ENCODE measurements at regions not wholly inside any gene's neighbourhood (a gene's known extent, or its start where the extent isn't known, plus 50 kb on each side); places are given as distances from the start of the nearest gene placed in this dataset.

DNA sequence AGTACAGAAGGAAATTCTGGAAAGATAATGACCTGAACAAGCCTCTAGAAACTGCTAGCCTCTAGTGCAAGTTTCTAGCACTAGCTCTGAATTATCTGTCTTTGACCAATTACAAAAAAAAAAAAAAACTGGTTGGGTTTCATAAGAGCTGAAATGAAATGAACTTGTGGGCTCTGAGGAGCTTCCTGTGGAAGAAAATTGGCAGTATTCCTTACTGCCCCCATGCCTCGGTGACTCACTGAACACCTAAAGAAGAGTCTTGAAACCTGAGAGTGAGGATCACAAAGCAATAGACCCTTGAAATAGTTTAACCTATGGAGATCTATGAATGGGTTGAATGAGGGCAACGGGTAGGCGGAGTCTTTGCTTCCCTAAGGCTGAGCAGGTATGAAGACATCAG is 263.6 kb upstream of the RASA1 start:
- Histone ChIP-seq H3K36me3 (ENCODE audit: control insufficient read depth, insufficient read depth, low read length) (no peaks in the 10 kb centered on the region), H3K27ac (ENCODE audit: low read depth, low read length, severe bottlenecking) (no peak overlapping the region), H3K4me1 (ENCODE audit: control insufficient read depth, insufficient read depth, low read length, poor library complexity, severe bottlenecking) (no peaks in the 10 kb centered on the region), H3K4me3 (ENCODE audit: extremely low read depth, insufficient read depth, low read length, poor library complexity, severe bottlenecking) (no peak overlapping the region), H3K9me3 (ENCODE audit: control insufficient read depth, low read length) (no peaks in the 10 kb centered on the region)
- WGBS, 2 experiments (ENCODE audit: insufficient coverage in 2 of 2) = 100% methylated on average over 2 of the region's 3 CpGs; no CpG with 5 or more reads in 1 of the 2 experiments

DNA sequence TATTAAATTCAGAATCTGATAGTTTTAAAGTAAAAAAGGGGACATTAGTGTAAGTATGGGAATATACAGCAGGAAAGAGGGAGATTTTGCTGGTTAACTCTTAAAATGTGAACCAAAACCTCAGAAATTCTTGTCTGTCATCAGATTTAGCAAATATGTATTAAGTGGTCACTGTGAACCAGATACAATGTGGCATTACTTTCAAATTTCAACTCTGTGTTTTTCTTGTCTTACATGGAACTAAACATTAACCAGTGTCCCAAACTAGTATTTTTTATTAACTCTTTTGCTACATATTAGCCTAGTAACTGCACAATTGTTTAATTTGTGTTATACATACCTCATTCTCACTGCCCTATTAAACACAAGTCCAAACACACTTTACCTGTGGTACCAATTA is 259.9 kb upstream of the RASA1 start:
- H3K27ac ChIP-seq (ENCODE audit: low read depth, low read length, severe bottlenecking) = no peak overlapping the region
- no peaks in the 10 kb centered on the region for H3K9me3 ChIP-seq (ENCODE audit: control insufficient read depth, low read length)
- H3K36me3 ChIP-seq (ENCODE audit: control insufficient read depth, insufficient read depth, low read length) = no peaks in the 10 kb centered on the region
- no peak overlapping the region for H3K4me3 ChIP-seq (ENCODE audit: extremely low read depth, insufficient read depth, low read length, poor library complexity, severe bottlenecking)
- H3K4me1 ChIP-seq (ENCODE audit: control insufficient read depth, insufficient read depth, low read length, poor library complexity, severe bottlenecking) = no peaks in the 10 kb centered on the region

DNA sequence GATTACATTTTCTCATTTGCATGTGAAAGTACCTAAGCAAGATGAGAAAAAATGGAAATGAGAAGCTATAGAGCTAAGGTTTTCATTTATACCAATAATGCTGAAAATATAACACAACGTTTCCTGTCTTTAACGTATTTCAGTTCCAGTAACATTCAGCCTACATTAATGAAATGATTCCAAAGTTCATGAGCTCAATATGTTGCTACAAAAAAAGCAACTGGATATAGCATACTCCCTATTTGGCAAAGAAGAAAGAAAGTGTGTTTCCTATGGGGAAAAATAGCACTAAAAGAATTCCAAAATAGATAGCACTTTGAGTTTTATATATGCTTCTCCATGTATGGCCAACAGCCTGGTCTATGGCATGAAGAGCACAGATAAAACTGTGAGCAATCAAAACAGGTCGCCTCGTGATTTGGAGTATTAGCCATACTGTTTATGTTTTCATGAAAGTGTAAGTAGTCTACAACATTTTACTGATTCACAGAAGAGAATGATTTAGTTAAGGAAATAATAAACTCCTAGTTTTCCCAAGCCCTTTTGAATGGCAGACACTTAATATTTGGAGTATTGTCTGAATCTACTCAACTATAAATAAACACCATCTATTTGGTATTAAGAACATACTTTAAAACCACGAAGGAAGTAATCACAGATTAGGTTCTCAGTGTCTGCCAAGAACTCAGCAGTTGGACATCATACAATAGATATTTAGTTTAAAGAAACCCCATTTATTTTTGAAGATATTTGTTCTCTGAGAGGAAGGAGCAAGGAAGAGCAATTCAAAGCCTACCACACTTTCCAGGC is 258.7 kb upstream of the RASA1 start:
- Histone ChIP-seq H3K36me3 (ENCODE audit: control insufficient read depth, insufficient read depth, low read length) (no peaks in the 10 kb centered on the region), H3K4me1 (ENCODE audit: control insufficient read depth, insufficient read depth, low read length, poor library complexity, severe bottlenecking) (no peaks in the 10 kb centered on the region), H3K4me3 (ENCODE audit: extremely low read depth, insufficient read depth, low read length, poor library complexity, severe bottlenecking) (no peak overlapping the region), H3K9me3 (ENCODE audit: control insufficient read depth, low read length) (no peaks in the 10 kb centered on the region), H3K27ac (ENCODE audit: low read depth, low read length, severe bottlenecking) (no peak overlapping the region)
- 100% methylated on average over 2 of the region's 5 CpGs; no CpG with 5 or more reads in 1 of the 2 experiments for WGBS, 2 experiments (ENCODE audit: insufficient coverage in 2 of 2)

DNA sequence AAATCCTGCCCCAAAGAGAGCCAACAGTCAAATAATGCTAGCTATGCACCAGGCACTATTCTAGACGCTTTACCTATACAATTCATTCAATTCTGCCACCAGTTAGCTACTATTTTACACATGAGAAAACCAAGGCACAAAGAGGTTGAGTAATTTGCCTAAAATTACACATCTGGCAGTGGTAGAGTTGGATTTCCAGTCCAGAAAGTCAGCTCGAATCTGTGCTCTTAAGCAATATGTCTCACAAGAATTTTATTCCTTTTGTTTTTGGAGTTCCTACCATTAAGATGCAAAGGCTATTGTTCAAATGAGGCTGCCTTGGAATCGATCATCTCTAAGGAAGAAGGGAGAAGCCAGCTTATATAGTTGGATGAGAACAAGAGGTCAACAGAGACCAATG is 256.9 kb upstream of the RASA1 start:
- no peak overlapping the region for H3K27ac ChIP-seq (ENCODE audit: low read depth, low read length, severe bottlenecking)
- no peaks in the 10 kb centered on the region for H3K4me1 ChIP-seq (ENCODE audit: control insufficient read depth, insufficient read depth, low read length, poor library complexity, severe bottlenecking)
- WGBS, 2 experiments (ENCODE audit: insufficient coverage in 2 of 2) = 67 to 80% methylated on average over 2 to 3 of the region's 3 CpGs
- H3K9me3 ChIP-seq (ENCODE audit: control insufficient read depth, low read length) = no peaks in the 10 kb centered on the region
- H3K4me3 ChIP-seq (ENCODE audit: extremely low read depth, insufficient read depth, low read length, poor library complexity, severe bottlenecking) = no peak overlapping the region
- H3K36me3 ChIP-seq (ENCODE audit: control insufficient read depth, insufficient read depth, low read length) = no peaks in the 10 kb centered on the region

DNA sequence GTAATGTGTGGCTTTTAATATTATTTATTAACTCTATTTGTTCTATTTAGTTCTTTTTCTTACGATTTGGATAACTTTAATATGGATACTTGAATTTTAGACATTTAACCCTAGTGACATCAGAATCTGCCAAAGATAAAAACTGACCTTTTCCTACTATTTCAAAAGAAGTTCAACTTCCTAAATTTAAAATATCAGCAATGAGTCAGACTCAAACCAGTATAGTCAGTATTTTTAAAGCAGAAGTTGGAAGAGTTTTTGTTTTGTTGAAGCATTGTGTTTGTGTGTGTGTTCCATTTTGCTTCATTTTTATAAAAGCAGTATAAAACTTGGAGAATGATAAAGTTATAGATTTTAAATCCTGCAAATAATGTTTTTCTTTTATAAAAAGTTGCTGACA is 251.8 kb upstream of the RASA1 start:
- H3K4me3 ChIP-seq (ENCODE audit: extremely low read depth, insufficient read depth, low read length, poor library complexity, severe bottlenecking) = no peak overlapping the region
- WGBS, 2 experiments (ENCODE audit: insufficient coverage in 2 of 2) = no CpG with 5 or more reads among the region's 1 CpG

DNA sequence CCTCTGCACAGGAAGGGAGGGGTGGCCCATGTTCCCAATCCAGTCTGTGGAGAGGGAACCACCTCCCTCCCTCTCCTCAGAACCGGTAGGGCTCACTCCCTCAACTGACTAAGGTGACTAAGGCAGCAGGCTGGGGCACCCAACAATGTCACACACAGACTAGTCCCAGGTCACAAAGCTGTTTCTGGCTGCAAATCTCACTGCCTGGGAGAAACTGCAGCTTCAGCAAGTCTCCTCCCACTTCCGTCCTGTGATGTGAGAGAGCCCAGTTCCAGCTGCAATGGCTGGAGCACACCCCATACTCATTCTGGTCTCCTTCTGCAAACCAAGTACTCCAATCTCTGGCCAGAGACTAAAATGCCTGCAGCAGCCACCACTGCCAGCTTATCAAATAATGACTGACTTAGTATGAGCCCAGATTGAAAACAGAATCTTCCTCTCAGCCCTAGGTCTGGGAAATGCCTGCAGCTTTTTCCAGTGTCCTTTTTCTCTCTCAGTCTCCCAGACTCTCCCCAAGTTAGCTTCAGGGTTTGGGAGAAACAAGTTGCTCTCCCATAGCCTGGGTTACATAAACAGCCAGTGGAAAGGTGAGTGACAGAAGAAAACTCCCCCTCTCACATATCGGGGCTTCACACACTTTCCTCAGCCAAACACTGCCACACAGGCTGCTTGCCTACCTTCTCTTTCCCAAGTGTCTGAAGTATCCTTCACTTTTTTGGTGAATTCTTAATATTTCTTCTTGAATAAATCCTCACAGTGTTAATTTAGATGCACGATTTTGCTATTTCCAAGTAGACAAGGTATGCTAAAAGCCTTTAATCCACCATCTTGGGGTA is 247.4 kb upstream of the RASA1 start:
- Histone ChIP-seq H3K4me1 (ENCODE audit: control insufficient read depth, insufficient read depth, low read length, poor library complexity, severe bottlenecking) (no peaks in the 10 kb centered on the region), H3K4me3 (ENCODE audit: extremely low read depth, insufficient read depth, low read length, poor library complexity, severe bottlenecking) (no peak overlapping the region), H3K9me3 (ENCODE audit: control insufficient read depth, low read length) (no peaks in the 10 kb centered on the region), H3K27ac (ENCODE audit: low read depth, low read length, severe bottlenecking) (peak overlapping the region; percentile 29), H3K36me3 (ENCODE audit: control insufficient read depth, insufficient read depth, low read length) (no peaks in the 10 kb centered on the region)
- WGBS, 2 experiments (ENCODE audit: insufficient coverage in 2 of 2) = 17 to 33% methylated on average over 1 to 2 of the region's 4 CpGs

More for the DNA sequence above, 251.8 kb upstream of the RASA1 start:
- Histone ChIP-seq H3K4me1 (ENCODE audit: control insufficient read depth, insufficient read depth, low read length, poor library complexity, severe bottlenecking) (no peaks in the 10 kb centered on the region), H3K36me3 (ENCODE audit: control insufficient read depth, insufficient read depth, low read length) (no peaks in the 10 kb centered on the region), H3K27ac (ENCODE audit: low read depth, low read length, severe bottlenecking) (no peak overlapping the region), H3K9me3 (ENCODE audit: control insufficient read depth, low read length) (no peaks in the 10 kb centered on the region)

DNA sequence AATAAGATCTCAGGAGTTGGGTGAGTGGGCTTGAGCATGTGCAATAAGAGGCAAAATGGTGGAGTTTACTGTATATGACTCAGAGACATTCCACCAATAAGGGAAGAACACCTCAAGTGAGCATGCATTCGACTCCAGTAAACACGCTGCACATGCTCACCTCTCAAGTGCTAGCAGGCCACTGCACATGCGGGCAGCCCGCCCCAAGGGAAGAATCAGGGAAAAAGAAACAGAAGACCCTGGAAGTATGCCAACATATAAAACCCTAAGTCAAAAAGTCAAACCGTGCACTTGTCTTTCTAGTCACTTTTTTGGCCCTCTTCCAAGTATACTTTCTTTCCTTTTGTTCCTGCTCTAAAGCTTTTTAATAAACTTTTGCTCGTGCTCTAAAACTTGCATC is 245.3 kb upstream of the RASA1 start:
- Histone ChIP-seq H3K4me3 (ENCODE audit: extremely low read depth, insufficient read depth, low read length, poor library complexity, severe bottlenecking) (no peak overlapping the region), H3K9me3 (ENCODE audit: control insufficient read depth, low read length) (no peaks in the 10 kb centered on the region), H3K27ac (ENCODE audit: low read depth, low read length, severe bottlenecking) (no peak overlapping the region), H3K4me1 (ENCODE audit: control insufficient read depth, insufficient read depth, low read length, poor library complexity, severe bottlenecking) (no peaks in the 10 kb centered on the region), H3K36me3 (ENCODE audit: control insufficient read depth, insufficient read depth, low read length) (no peaks in the 10 kb centered on the region)
- 88 to 95% methylated on average over 5 of the region's 6 CpGs for WGBS, 2 experiments (ENCODE audit: insufficient coverage in 2 of 2)

DNA sequence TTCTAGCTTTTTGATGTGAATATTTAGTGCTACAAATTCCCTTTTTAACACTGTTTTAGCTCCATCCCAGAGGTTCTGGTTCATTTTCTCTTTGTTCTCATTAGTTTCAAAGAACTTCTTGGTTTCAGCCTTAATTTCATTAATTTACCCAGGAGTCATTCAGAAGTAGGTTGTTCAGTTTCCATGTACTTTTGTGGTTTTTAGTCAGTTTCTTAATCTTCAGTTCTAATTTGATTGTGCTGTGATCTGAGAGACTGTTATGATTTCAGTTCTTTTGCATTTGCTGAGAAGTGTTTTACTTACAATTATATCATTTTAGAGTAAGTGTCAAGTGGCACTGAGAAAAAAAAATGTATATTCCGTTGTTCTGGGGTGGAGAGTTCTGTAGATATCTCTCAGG is 240.1 kb upstream of the RASA1 start:
- Histone ChIP-seq H3K36me3 (ENCODE audit: control insufficient read depth, insufficient read depth, low read length) (no peaks in the 10 kb centered on the region), H3K9me3 (ENCODE audit: control insufficient read depth, low read length) (no peaks in the 10 kb centered on the region), H3K4me1 (ENCODE audit: control insufficient read depth, insufficient read depth, low read length, poor library complexity, severe bottlenecking) (peaks cover 3% of the 10 kb centered on the region), H3K27ac (ENCODE audit: low read depth, low read length, severe bottlenecking) (no peak overlapping the region), H3K4me3 (ENCODE audit: extremely low read depth, insufficient read depth, low read length, poor library complexity, severe bottlenecking) (no peak overlapping the region)
- WGBS, 2 experiments (ENCODE audit: insufficient coverage in 2 of 2) = 83% methylated on average over 1 of the region's 1 CpG; no CpG with 5 or more reads in 1 of the 2 experiments

DNA sequence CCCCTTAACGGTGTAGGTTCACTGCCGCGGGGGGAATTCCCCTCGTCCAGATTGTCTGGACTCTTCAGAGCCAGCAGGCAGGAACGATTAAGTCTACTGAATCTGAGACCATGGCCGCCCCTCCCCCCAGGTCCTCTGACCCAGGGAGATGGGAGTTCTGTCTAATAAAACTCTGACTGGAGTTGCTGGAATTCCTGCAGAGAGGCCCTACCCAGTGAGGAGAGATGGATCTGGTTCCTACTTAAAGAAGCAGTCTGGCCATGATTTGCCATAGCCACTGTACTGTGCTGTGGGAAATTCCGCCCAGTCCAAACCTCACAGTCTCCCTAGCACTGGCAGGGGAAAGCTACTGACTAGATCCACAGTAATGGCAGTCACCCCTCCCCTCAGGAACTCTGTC is 237.7 kb upstream of the RASA1 start:
- Histone ChIP-seq H3K4me1 (ENCODE audit: control insufficient read depth, insufficient read depth, low read length, poor library complexity, severe bottlenecking) (peaks cover 3% of the 10 kb centered on the region), H3K27ac (ENCODE audit: low read depth, low read length, severe bottlenecking) (no peak overlapping the region), H3K9me3 (ENCODE audit: control insufficient read depth, low read length) (no peaks in the 10 kb centered on the region), H3K4me3 (ENCODE audit: extremely low read depth, insufficient read depth, low read length, poor library complexity, severe bottlenecking) (no peak overlapping the region), H3K36me3 (ENCODE audit: control insufficient read depth, insufficient read depth, low read length) (no peaks in the 10 kb centered on the region)
- WGBS, 2 experiments (ENCODE audit: insufficient coverage in 2 of 2) = 95 to 100% methylated on average over 4 to 7 of the region's 7 CpGs

DNA sequence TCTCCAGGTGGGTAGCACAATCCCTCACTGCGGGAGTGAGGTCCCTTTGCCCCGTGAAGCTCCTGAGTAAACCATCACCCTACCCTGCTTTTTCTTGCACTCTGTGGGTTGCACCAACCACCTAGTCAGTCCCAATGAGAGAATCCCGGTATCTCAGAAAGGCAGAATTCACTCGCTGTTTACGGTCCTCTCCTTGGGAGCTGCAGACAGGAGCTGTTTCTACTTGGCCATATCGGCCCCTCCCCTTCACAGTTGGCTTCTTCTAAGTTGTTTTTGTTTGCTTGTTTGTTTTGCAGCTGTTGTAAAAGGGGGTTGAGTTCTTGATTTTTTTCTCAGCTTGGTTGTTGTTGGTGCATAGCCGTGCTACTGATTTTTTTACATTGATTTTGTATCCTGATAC is 237.0 kb upstream of the RASA1 start:
- no peaks in the 10 kb centered on the region for H3K36me3 ChIP-seq (ENCODE audit: control insufficient read depth, insufficient read depth, low read length)
- H3K27ac ChIP-seq (ENCODE audit: low read depth, low read length, severe bottlenecking) = no peak overlapping the region
- whole genome bisulfite sequencing, 2 experiments (ENCODE audit: insufficient coverage in 2 of 2) = 90 to 92% methylated on average over 3 to 5 of the region's 7 CpGs
- no peak overlapping the region for H3K4me3 ChIP-seq (ENCODE audit: extremely low read depth, insufficient read depth, low read length, poor library complexity, severe bottlenecking)
- peaks cover 3% of the 10 kb centered on the region for H3K4me1 ChIP-seq (ENCODE audit: control insufficient read depth, insufficient read depth, low read length, poor library complexity, severe bottlenecking)
- H3K9me3 ChIP-seq (ENCODE audit: control insufficient read depth, low read length) = no peaks in the 10 kb centered on the region

DNA sequence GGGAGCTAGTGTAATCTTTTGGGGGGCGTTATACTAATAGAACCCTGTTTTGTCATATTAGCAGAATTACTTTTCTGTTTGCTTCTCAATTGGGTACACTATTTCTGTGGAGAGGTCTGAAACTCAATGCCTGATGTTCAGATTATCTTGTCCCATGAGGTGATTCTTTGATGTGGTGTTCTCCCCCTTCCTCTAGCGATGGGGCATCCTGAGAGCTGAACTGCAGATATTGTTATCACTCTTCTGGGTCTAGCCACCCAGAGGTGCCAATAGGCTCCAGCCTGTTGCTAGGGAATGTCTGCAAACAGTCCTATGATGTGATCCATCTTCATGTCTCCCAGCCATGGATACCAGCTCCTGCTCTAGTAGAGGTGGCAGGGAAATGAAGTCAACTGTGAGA is 233.1 kb upstream of the RASA1 start:
- no peak overlapping the region for H3K4me3 ChIP-seq (ENCODE audit: extremely low read depth, insufficient read depth, low read length, poor library complexity, severe bottlenecking)
- no peak overlapping the region for H3K27ac ChIP-seq (ENCODE audit: low read depth, low read length, severe bottlenecking)
- no CpG with 5 or more reads among the region's 2 CpGs for WGBS, 2 experiments (ENCODE audit: insufficient coverage in 2 of 2)
- H3K9me3 ChIP-seq (ENCODE audit: control insufficient read depth, low read length) = peaks cover 2% of the 10 kb centered on the region
- no peaks in the 10 kb centered on the region for H3K36me3 ChIP-seq (ENCODE audit: control insufficient read depth, insufficient read depth, low read length)
- peaks cover 3% of the 10 kb centered on the region for H3K4me1 ChIP-seq (ENCODE audit: control insufficient read depth, insufficient read depth, low read length, poor library complexity, severe bottlenecking)

Data from mesodermal cell (in vitro differentiated cells).